Left ventricle myocardium inferior (tissue), 1 donor: ENCODE measurements at regions not wholly inside any gene's neighbourhood (a gene's known extent, or its start where the extent isn't known, plus 50 kb on each side); places are given as distances from the start of the nearest gene placed in this dataset.

ENCODE experiments used
- DNase-seq: peaks from one replicate; pipeline ENCODE4 v3.0.0-alpha.2; 2020
- H3K27ac ChIP-seq: fragments of 200-600 bp; replicated peaks from 2 replicates; pipeline ENCODE4 v1.8.0; 2021
- H3K27me3 ChIP-seq: fragments of 200-600 bp; 2 replicates; pipeline ENCODE4 v1.8.0; 2021; ENCODE audit warnings: low read depth
- H3K36me3 ChIP-seq: fragments of 200-600 bp; 2 replicates; pipeline ENCODE4 v1.8.0; 2021
- H3K4me1 ChIP-seq: fragments of 200-600 bp; 2 replicates; pipeline ENCODE4 v1.8.0; 2021
- H3K4me3 ChIP-seq: fragments of 200-600 bp; 2 replicates; pipeline ENCODE4 v1.8.0; 2021; ENCODE audit warnings: mild to moderate bottlenecking, moderate library complexity
- H3K9me3 ChIP-seq: fragments of 200-600 bp; replicated peaks from 2 replicates; pipeline ENCODE4 v1.8.0; 2021
- intact Hi-C: fragments of 100-400 bp; cut with micrococcal nuclease; formaldehyde crosslinking; loops from one replicate; pipeline ENCODE4 v1.11.0; 2022
- TF ChIP-seq, protein P1 (sequence below): fragments of 200-600 bp; IDR thresholded peaks from 2 replicates; pipeline ENCODE4 v1.8.0; 2021; ENCODE audit warnings: antibody characterized with exemption, mild to moderate bottlenecking, borderline replicate concordance
- donor health status: DM: no; HTN: yes; CAD: no; lungs with severe emphysema.

DNA sequence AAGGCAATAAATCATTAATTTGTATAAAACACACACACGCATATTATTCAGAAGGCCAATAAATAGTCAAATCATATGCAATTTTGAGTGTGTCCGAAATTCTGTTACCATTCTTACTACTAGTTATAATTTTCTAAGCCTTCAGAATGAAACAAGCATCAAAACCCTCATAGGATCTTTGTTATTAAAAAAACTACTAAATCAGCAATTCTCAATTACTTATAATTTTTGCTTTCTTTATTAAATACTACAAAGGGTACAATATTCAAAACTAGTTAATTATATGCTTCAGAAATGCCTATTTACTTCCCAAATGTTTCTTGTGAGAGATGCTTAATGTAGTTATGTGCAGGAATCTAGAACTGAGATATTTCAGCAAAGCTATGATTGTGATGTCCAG is 413.1 kb upstream of the KIF2B start:
- Histone ChIP-seq H3K27me3 (no peaks in the 10 kb centered on the region), H3K27ac (no peak overlapping the region), H3K4me1 (no peaks in the 10 kb centered on the region), H3K36me3 (no peaks in the 10 kb centered on the region), H3K9me3 (peaks cover 44% of the 10 kb centered on the region), H3K4me3 (no peak overlapping the region)
- TF ChIP-seq, protein P1, sequence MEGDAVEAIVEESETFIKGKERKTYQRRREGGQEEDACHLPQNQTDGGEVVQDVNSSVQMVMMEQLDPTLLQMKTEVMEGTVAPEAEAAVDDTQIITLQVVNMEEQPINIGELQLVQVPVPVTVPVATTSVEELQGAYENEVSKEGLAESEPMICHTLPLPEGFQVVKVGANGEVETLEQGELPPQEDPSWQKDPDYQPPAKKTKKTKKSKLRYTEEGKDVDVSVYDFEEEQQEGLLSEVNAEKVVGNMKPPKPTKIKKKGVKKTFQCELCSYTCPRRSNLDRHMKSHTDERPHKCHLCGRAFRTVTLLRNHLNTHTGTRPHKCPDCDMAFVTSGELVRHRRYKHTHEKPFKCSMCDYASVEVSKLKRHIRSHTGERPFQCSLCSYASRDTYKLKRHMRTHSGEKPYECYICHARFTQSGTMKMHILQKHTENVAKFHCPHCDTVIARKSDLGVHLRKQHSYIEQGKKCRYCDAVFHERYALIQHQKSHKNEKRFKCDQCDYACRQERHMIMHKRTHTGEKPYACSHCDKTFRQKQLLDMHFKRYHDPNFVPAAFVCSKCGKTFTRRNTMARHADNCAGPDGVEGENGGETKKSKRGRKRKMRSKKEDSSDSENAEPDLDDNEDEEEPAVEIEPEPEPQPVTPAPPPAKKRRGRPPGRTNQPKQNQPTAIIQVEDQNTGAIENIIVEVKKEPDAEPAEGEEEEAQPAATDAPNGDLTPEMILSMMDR, result no peak
- DNase-seq, result no peak
- intact Hi-C loops, result no loop called here

- Histone ChIP-seq H3K36me3 (no peaks in the 10 kb centered on the region), H3K27ac (no peak overlapping the region), H3K9me3 (peaks cover 48% of the 10 kb centered on the region), H3K27me3 (no peaks in the 10 kb centered on the region), H3K4me3 (no peak overlapping the region), H3K4me1 (no peaks in the 10 kb centered on the region)
- intact Hi-C loops, result no loop called here
- no peak for DNase-seq
- TF ChIP-seq, protein P1, result no peak
Observed at GRCh38 chr17:53406907-53407306, 415.8 kb upstream of the KIF2B start.

- Histone ChIP-seq H3K27ac (no peak overlapping the region), H3K36me3 (no peaks in the 10 kb centered on the region), H3K27me3 (no peaks in the 10 kb centered on the region), H3K4me3 (no peak overlapping the region), H3K4me1 (no peaks in the 10 kb centered on the region), H3K9me3 (no peaks in the 10 kb centered on the region)
- TF ChIP-seq, protein P1, result no peak
- DNase-seq, result no peak
- intact Hi-C loops, result no loop called here
Observed at GRCh38 chr17:53391197-53391596, 431.5 kb upstream of the KIF2B start.

DNA sequence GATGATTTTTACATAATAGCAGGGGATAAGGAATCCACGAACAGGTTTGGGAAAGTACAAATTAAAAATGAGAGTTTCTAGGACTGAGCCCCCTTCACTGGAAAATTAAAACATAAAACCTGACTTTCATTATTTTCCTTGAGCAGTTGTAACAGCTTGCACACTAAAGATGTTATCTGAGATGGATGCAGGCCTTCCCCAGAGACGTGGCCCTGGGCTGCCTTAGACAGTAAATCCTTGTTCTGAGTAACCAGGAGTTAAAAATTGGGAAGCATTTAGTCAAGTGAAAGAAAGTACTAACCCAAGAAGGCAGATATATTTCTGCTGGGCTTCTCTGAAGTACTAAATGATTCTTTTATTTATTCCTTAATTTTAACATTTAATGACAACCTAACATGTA is 432.2 kb upstream of the KIF2B start:
- intact Hi-C loops, result no loop called here
- TF ChIP-seq, protein P1, result no peak

DNA sequence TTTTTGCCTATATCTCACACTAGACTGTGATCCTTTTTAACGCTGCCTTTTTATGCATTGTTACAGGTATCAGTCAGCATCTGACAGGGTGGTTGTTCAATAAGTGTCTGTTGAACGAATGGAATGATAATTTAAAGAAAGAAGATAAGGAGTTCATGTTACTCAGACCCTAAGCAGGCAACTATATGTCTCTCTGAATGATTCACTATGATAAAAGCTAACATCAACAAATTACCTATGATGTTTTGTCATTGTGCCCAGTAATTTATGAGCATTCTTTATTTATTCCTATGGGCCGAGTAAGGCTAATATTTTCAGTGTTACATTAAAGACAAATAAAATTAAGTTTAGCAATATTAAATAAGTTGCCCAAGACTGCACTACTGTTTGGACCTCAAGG is 435.0 kb upstream of the KIF2B start:
- Histone ChIP-seq H3K4me3 (no peak overlapping the region), H3K27ac (no peak overlapping the region), H3K9me3 (no peaks in the 10 kb centered on the region), H3K4me1 (no peaks in the 10 kb centered on the region), H3K36me3 (no peaks in the 10 kb centered on the region), H3K27me3 (no peaks in the 10 kb centered on the region)
- TF ChIP-seq, protein P1, result no peak
- no peak for DNase-seq
- intact Hi-C loops, result no loop called here

More for the DNA sequence above, 432.2 kb upstream of the KIF2B start:
- no peaks in the 10 kb centered on the region for H3K27me3 ChIP-seq
- no peaks in the 10 kb centered on the region for H3K9me3 ChIP-seq
- DNase-seq, result no peak
- no peaks in the 10 kb centered on the region for H3K36me3 ChIP-seq
- H3K4me3 ChIP-seq, result no peak overlapping the region
- no peak overlapping the region for H3K27ac ChIP-seq
- no peaks in the 10 kb centered on the region for H3K4me1 ChIP-seq

GRCh38 chr17:53353919-53354351 is 468.8 kb upstream of the KIF2B start:
- Histone ChIP-seq H3K4me1 (no peaks in the 10 kb centered on the region), H3K27me3 (no peaks in the 10 kb centered on the region), H3K36me3 (no peaks in the 10 kb centered on the region), H3K27ac (no peak overlapping the region), H3K9me3 (no peaks in the 10 kb centered on the region), H3K4me3 (no peak overlapping the region)
- TF ChIP-seq, protein P1, result no peak
- intact Hi-C loops, result no loop called here
- no peak for DNase-seq
